Neural cell (in vitro differentiated cells): ENCODE measurements at regions not wholly inside any gene's neighbourhood (a gene's known extent, or its start where the extent isn't known, plus 50 kb on each side); places are given as distances from the start of the nearest gene placed in this dataset.

Experiments
- H2AFZ ChIP-seq: fragments of 200-600, 300-800 bp; sonication (generic), shearing (Covaris generic); 2 replicates; pipeline ENCODE4 v1.6.0; 2014; ENCODE audit warnings: low read depth, mild to moderate bottlenecking, antibody characterized with exemption, low read length, moderate library complexity
- H3F3A ChIP-seq: fragments of 200-600 bp; shearing (Covaris generic); 2 replicates; pipeline ENCODE4 v1.6.1; 2016; ENCODE audit warnings: mild to moderate bottlenecking, moderate library complexity, mixed read lengths, antibody characterized with exemption, low read length; ENCODE audit not compliant: insufficient read depth, poor library complexity, severe bottlenecking
- H3K27ac ChIP-seq: fragments of 200-600, 300-800 bp; sonication (generic), shearing (Covaris generic); 2 replicates; pipeline ENCODE4 v1.5.1; 2014; ENCODE audit warnings: mild to moderate bottlenecking, low read length, moderate library complexity
- H3K27me3 ChIP-seq: fragments of 300-800, 200-600 bp; sonication (generic), shearing (Covaris generic); 2 replicates; pipeline ENCODE4 v1.6.0; 2014; ENCODE audit warnings: mild to moderate bottlenecking, low read depth, low read length, moderate library complexity; ENCODE audit not compliant: insufficient read depth
- H3K36me3 ChIP-seq: fragments of 300-800, 200-600 bp; sonication (generic), shearing (Covaris generic); 2 replicates; pipeline ENCODE4 v1.5.1; 2014; ENCODE audit warnings: mild to moderate bottlenecking, antibody characterized with exemption, low read length, moderate library complexity; ENCODE audit not compliant: insufficient read depth
- H3K4me2 ChIP-seq: fragments of 300-800, 200-600 bp; sonication (generic), shearing (Covaris generic); 2 replicates; pipeline ENCODE4 v1.6.0; 2014; ENCODE audit warnings: mild to moderate bottlenecking, low read length
- H3K4me3 ChIP-seq: fragments of 300-800, 200-600 bp; sonication (generic), shearing (Covaris generic); 2 replicates; pipeline ENCODE4 v1.5.1; 2014; ENCODE audit warnings: mild to moderate bottlenecking, low read length, moderate library complexity
- H3K79me2 ChIP-seq: fragments of 200-600 bp; shearing (Covaris generic); replicated peaks from 2 replicates; pipeline ENCODE4 v1.6.0; 2014; ENCODE audit warnings: mild to moderate bottlenecking, low read length, moderate library complexity; ENCODE audit not compliant: insufficient read depth
- H3K9ac ChIP-seq: fragments of 300-800, 200-600 bp; sonication (generic), shearing (Covaris generic); 2 replicates; pipeline ENCODE4 v1.6.1; 2016; ENCODE audit warnings: mild to moderate bottlenecking, low read length, mixed read lengths
- H3K9me2 ChIP-seq: fragments of 200-600 bp; shearing (Covaris generic); 2 replicates; pipeline ENCODE4 v1.6.1; 2016; ENCODE audit warnings: mild to moderate bottlenecking, low read length, mixed read lengths; ENCODE audit not compliant: insufficient read depth
- H3K9me3 ChIP-seq: fragments of 200-600, 300-800 bp; sonication (generic), shearing (Covaris generic); 2 replicates; pipeline ENCODE4 v1.6.1; 2016; ENCODE audit warnings: mild to moderate bottlenecking, mixed run types, low read length, moderate library complexity, mixed read lengths
- H4K20me1 ChIP-seq: fragments of 200-600 bp; shearing (Covaris generic); 2 replicates; pipeline ENCODE4 v1.6.1; 2016; ENCODE audit warnings: mild to moderate bottlenecking, mixed run types; ENCODE audit not compliant: insufficient read depth
- EP300 ChIP-seq: fragments of 450-650 bp; conservative IDR thresholded peaks from 2 replicates; pipeline ENCODE4 v1.6.1; 2014; ENCODE audit warnings: antibody characterized with exemption, mild to moderate bottlenecking, moderate library complexity; ENCODE audit not compliant: poor library complexity, severe bottlenecking
- EZH2 ChIP-seq: fragments of 200-600, 300-800 bp; shearing (Covaris generic), sonication (generic); IDR thresholded peaks from 2 replicates; pipeline ENCODE4 v1.6.1; 2014; ENCODE audit warnings: antibody characterized with exemption, low read length, borderline replicate concordance, mild to moderate bottlenecking; ENCODE audit not compliant: insufficient read depth, poor library complexity, severe bottlenecking
- MXI1 ChIP-seq: fragments of 450-650 bp; conservative IDR thresholded peaks from 2 replicates; pipeline ENCODE4 v1.6.1; 2014; ENCODE audit warnings: antibody characterized with exemption, mild to moderate bottlenecking; ENCODE audit not compliant: poor library complexity, severe bottlenecking
- POLR2AphosphoS5 ChIP-seq: IDR thresholded peaks from 2 replicates; pipeline ENCODE4 v1.6.1; 2012
- RAD21 ChIP-seq: fragments of 450-650 bp; conservative IDR thresholded peaks from 2 replicates; pipeline ENCODE4 v1.6.1; 2014; ENCODE audit warnings: antibody characterized with exemption, mild to moderate bottlenecking, moderate library complexity
- SMC3 ChIP-seq: fragments of 450-650 bp; conservative IDR thresholded peaks from 2 replicates; pipeline ENCODE4 v1.6.1; 2014; ENCODE audit warnings: antibody characterized with exemption, mild to moderate bottlenecking, moderate library complexity; ENCODE audit not compliant: poor library complexity
- TAF1 ChIP-seq: IDR thresholded peaks from 2 replicates; pipeline ENCODE4 v1.6.1; 2012; ENCODE audit warnings: low read depth
- TF ChIP-seq, protein P1 (sequence below): IDR thresholded peaks from 2 replicates; pipeline ENCODE4 v1.6.1; 2012; ENCODE audit warnings: borderline replicate concordance
- TF ChIP-seq, protein P2 (sequence below): fragments of 450-650 bp; IDR thresholded peaks from 2 replicates; pipeline ENCODE4 v1.5.1; 2014; ENCODE audit warnings: antibody characterized with exemption, mild to moderate bottlenecking, moderate library complexity; ENCODE audit not compliant: poor library complexity, severe bottlenecking

DNA sequence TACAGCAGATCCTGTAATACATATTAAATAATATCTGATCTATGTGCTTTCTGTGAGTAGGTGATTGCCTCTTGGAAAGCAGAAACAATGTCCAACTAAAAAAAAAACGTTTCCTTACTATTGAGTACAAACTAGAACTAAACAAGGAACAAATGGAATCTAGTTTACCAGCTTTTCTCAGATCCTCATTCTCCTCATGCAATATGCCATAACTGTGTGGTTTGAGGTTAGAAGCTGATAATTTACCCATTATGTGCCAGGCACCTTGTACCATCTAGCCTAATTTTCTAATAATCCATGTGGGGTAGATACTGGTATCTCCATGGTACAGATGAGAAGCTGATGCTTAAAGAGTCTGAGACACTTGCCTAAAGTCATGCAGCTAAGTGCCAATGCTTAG, 154.7 kb downstream of the PTGER3 start:
- H3K79me2 ChIP-seq, result no peaks in the 10 kb centered on the region
- H3K4me2 ChIP-seq, result no peak overlapping the region
- no peaks in the 10 kb centered on the region for H3K27me3 ChIP-seq
- H3K4me3 ChIP-seq, result no peak overlapping the region
- TF ChIP-seq, protein P1, sequence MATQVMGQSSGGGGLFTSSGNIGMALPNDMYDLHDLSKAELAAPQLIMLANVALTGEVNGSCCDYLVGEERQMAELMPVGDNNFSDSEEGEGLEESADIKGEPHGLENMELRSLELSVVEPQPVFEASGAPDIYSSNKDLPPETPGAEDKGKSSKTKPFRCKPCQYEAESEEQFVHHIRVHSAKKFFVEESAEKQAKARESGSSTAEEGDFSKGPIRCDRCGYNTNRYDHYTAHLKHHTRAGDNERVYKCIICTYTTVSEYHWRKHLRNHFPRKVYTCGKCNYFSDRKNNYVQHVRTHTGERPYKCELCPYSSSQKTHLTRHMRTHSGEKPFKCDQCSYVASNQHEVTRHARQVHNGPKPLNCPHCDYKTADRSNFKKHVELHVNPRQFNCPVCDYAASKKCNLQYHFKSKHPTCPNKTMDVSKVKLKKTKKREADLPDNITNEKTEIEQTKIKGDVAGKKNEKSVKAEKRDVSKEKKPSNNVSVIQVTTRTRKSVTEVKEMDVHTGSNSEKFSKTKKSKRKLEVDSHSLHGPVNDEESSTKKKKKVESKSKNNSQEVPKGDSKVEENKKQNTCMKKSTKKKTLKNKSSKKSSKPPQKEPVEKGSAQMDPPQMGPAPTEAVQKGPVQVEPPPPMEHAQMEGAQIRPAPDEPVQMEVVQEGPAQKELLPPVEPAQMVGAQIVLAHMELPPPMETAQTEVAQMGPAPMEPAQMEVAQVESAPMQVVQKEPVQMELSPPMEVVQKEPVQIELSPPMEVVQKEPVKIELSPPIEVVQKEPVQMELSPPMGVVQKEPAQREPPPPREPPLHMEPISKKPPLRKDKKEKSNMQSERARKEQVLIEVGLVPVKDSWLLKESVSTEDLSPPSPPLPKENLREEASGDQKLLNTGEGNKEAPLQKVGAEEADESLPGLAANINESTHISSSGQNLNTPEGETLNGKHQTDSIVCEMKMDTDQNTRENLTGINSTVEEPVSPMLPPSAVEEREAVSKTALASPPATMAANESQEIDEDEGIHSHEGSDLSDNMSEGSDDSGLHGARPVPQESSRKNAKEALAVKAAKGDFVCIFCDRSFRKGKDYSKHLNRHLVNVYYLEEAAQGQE, result no peak
- TF ChIP-seq MXI1, result no peak
- TF ChIP-seq EZH2, result no peak
- no peak for TF ChIP-seq POLR2AphosphoS5
- no peak for TF ChIP-seq TAF1
- no peak for TF ChIP-seq SMC3
- TF ChIP-seq, protein P2, sequence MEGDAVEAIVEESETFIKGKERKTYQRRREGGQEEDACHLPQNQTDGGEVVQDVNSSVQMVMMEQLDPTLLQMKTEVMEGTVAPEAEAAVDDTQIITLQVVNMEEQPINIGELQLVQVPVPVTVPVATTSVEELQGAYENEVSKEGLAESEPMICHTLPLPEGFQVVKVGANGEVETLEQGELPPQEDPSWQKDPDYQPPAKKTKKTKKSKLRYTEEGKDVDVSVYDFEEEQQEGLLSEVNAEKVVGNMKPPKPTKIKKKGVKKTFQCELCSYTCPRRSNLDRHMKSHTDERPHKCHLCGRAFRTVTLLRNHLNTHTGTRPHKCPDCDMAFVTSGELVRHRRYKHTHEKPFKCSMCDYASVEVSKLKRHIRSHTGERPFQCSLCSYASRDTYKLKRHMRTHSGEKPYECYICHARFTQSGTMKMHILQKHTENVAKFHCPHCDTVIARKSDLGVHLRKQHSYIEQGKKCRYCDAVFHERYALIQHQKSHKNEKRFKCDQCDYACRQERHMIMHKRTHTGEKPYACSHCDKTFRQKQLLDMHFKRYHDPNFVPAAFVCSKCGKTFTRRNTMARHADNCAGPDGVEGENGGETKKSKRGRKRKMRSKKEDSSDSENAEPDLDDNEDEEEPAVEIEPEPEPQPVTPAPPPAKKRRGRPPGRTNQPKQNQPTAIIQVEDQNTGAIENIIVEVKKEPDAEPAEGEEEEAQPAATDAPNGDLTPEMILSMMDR, result no peak
- TF ChIP-seq RAD21, result no peak
- no peak for TF ChIP-seq EP300
- H3F3A ChIP-seq, result no peaks in the 10 kb centered on the region
- H3K9me3 ChIP-seq, result no peaks in the 10 kb centered on the region
- no peaks in the 10 kb centered on the region for H4K20me1 ChIP-seq
- H2AFZ ChIP-seq, result no peak overlapping the region
- H3K9me2 ChIP-seq, result no peaks in the 10 kb centered on the region
- H3K27ac ChIP-seq, result no peak overlapping the region
- H3K9ac ChIP-seq, result no peak overlapping the region
- H3K36me3 ChIP-seq, result no peaks in the 10 kb centered on the region

GRCh38 chr1:70893381-70893780, 154.2 kb downstream of the PTGER3 start:
- Histone ChIP-seq H3K4me3 (no peak overlapping the region), H3K27me3 (no peaks in the 10 kb centered on the region), H3K4me2 (no peak overlapping the region), H3K9me2 (no peaks in the 10 kb centered on the region), H3F3A (no peaks in the 10 kb centered on the region), H3K9ac (no peak overlapping the region), H3K36me3 (no peaks in the 10 kb centered on the region), H4K20me1 (no peaks in the 10 kb centered on the region), H3K27ac (no peak overlapping the region), H3K9me3 (no peaks in the 10 kb centered on the region), H2AFZ (no peak overlapping the region), H3K79me2 (no peaks in the 10 kb centered on the region)
- TF ChIP-seq SMC3 (no peak), EZH2 (no peak), POLR2AphosphoS5 (no peak), EP300 (no peak), RAD21 (no peak), MXI1 (no peak), TAF1 (no peak)
- TF ChIP-seq, protein P1, result no peak
- TF ChIP-seq, protein P2, result no peak
